GM21447 (cell line): ENCODE measurements at regions not wholly inside any gene's neighbourhood (a gene's known extent, or its start where the extent isn't known, plus 50 kb on each side); places are given as distances from the start of the nearest gene placed in this dataset.
"Not testable (repeated sequence)": the region's sequence is repeated elsewhere in the genome, so short reads cannot be mapped to it uniquely, and the experiment has no call there.

ENCODE experiments used
- ATAC-seq: cut with Tn5 transposase; IDR thresholded peaks from one replicate; pipeline ENCODE4 v1.9.1; 2021; ENCODE audit not compliant: unreplicated experiment

- no peak for ATAC-seq
These were observed 274.6 kb upstream of the GALNTL6 start for GRCh38 chr4:171538601-171539100.

- ATAC-seq: no peak
These were observed 278.8 kb upstream of the GALNTL6 start for GRCh38 chr4:171534391-171534790.

- ATAC-seq: no peak
These were observed 280.2 kb upstream of the GALNTL6 start for GRCh38 chr4:171532968-171533367.

- no peak for ATAC-seq
These were observed 288.3 kb upstream of the GALNTL6 start for GRCh38 chr4:171524903-171525302.

- ATAC-seq: no peak
These were observed 291.5 kb upstream of the GALNTL6 start for GRCh38 chr4:171521726-171522125.

- no peak for ATAC-seq
These were observed 293.7 kb upstream of the GALNTL6 start for GRCh38 chr4:171519457-171519856.

GRCh38 chr4:171517883-171518282 is 295.3 kb upstream of the GALNTL6 start:
- ATAC-seq: no peak

- no peak for ATAC-seq
These were observed 296.5 kb upstream of the GALNTL6 start for GRCh38 chr4:171516694-171517093.

- ATAC-seq: no peak
These were observed 328.5 kb upstream of the GALNTL6 start for GRCh38 chr4:171484681-171485080.

GRCh38 chr4:171478181-171478580 is 335.0 kb upstream of the GALNTL6 start:
- ATAC-seq: no peak

GRCh38 chr4:171475111-171475510 is 338.1 kb upstream of the GALNTL6 start:
- ATAC-seq: not testable (repeated sequence)

- ATAC-seq: no peak
These were observed 340.0 kb upstream of the GALNTL6 start for GRCh38 chr4:171473155-171473554.

GRCh38 chr4:171472230-171472629 is 341.0 kb upstream of the GALNTL6 start:
- no peak for ATAC-seq

- ATAC-seq: no peak
These were observed 348.7 kb upstream of the GALNTL6 start for GRCh38 chr4:171464499-171464898.

- ATAC-seq: no peak
These were observed 352.0 kb upstream of the GALNTL6 start for GRCh38 chr4:171461191-171461590.

GRCh38 chr4:171448919-171449481 is 364.2 kb upstream of the GALNTL6 start:
- ATAC-seq: no peak

GRCh38 chr4:171448358-171448757 is 364.8 kb upstream of the GALNTL6 start:
- ATAC-seq: no peak

- ATAC-seq: no peak
These were observed 371.8 kb upstream of the GALNTL6 start for GRCh38 chr4:171441300-171441941.

GRCh38 chr4:171433674-171434073 is 379.5 kb upstream of the GALNTL6 start:
- no peak for ATAC-seq

GRCh38 chr4:171432536-171432935 is 380.7 kb upstream of the GALNTL6 start:
- no peak for ATAC-seq

GRCh38 chr4:171430495-171430894 is 382.7 kb upstream of the GALNTL6 start:
- ATAC-seq: peak; percentile 81

GRCh38 chr4:171397175-171397574 is 416.0 kb upstream of the GALNTL6 start:
- no peak for ATAC-seq

GRCh38 chr4:171390626-171391025 is 422.6 kb upstream of the GALNTL6 start:
- no peak for ATAC-seq
